HCT116 (cell line): ENCODE measurements at regions not wholly inside any gene's neighbourhood (a gene's known extent, or its start where the extent isn't known, plus 50 kb on each side); places are given as distances from the start of the nearest gene placed in this dataset.

Experiments used
- CBX3 ChIP-seq: IDR thresholded peaks from 2 replicates; pipeline ENCODE4 v1.6.1; 2012; ENCODE audit warnings: low read depth
- CTCF ChIP-seq, 3 experiments: fragments of 200-600 bp in 1 of 3; sonication (generic) in 1 of 3; IDR thresholded peaks in 2 of 3; conservative IDR thresholded peaks in 1 of 3; 2 replicates each; pipeline ENCODE4 v1.5.1; 2012 to 2017; ENCODE audit warnings: low read depth in 2 of 3, low read length in 2 of 3, antibody characterized with exemption in 1 of 3, borderline replicate concordance in 1 of 3, control low read depth in 1 of 3, mild to moderate bottlenecking in 1 of 3, mixed read lengths in 1 of 3, mixed run types in 1 of 3, moderate library complexity in 1 of 3; ENCODE audit not compliant: insufficient read depth in 1 of 3
- EZH2phosphoT487 ChIP-seq: fragments of 200-600 bp; IDR thresholded peaks from 2 replicates; pipeline ENCODE4 v1.6.1; 2018; ENCODE audit warnings: antibody characterized with exemption, borderline replicate concordance
- JUND ChIP-seq: IDR thresholded peaks from 2 replicates; pipeline ENCODE4 v1.6.1; 2012
- POLR2A ChIP-seq: IDR thresholded peaks from 2 replicates; pipeline ENCODE4 v1.7.0; 2011; ENCODE audit warnings: borderline replicate concordance; ENCODE audit not compliant: insufficient read depth, insufficient read length; ENCODE audit errors: extremely low read depth
- RAD21 ChIP-seq: IDR thresholded peaks from 2 replicates; pipeline ENCODE4 v1.6.1; 2012; ENCODE audit warnings: low read depth, mild to moderate bottlenecking

- no peak for TF ChIP-seq JUND
- TF ChIP-seq CTCF (IDR thresholded peaks at IDR 0.05 in 2 of 3, conservative IDR thresholded peaks at IDR 0.05 in 1 of 3; ENCODE audit: borderline replicate concordance in 1 of 3, insufficient read depth in 1 of 3, low read depth in 2 of 3, low read length in 2 of 3), result no peak
- no peak for TF ChIP-seq RAD21
- TF ChIP-seq EZH2phosphoT487, result no peak
- TF ChIP-seq POLR2A, result no peak
- TF ChIP-seq CBX3, result no peak
Observed at GRCh38 chr6:137550535-137550934, 56.3 kb upstream of the OLIG3 start.
